GM12878 (cell line): ENCODE measurements at regions not wholly inside any gene's neighbourhood (a gene's known extent, or its start where the extent isn't known, plus 50 kb on each side); places are given as distances from the start of the nearest gene placed in this dataset.

Source experiments
- ATAC-seq: fragments of 200-7000 bp; cut with Tn5 transposase; 3 replicates; pipeline ENCODE4 v1.9.1; 2020; ENCODE audit warnings: mild to moderate bottlenecking, moderate library complexity
- BruUV-seq: library from RNA; stranded (reverse); fragments of 400-500 nt; replicated peaks from 2 replicates; lab custom pipeline; 2021; lab: Mats Ljungman, UMichigan
- CTCF ChIA-PET: fragments of 300-600 bp; sonication (Branson Sonifier 250); formaldehyde crosslinking; extraction: SDS; loops from one replicate; lab custom pipeline; 2021; ENCODE audit warnings: inconsistent platforms; lab: Yijun Ruan, JAX
- POLR2A ChIA-PET: fragments of 350-600 bp; formaldehyde crosslinking; extraction: SDS; loops from one replicate; lab custom pipeline; 2021; ENCODE audit warnings: inconsistent platforms; lab: Charles Lee
- RAD21 ChIA-PET: fragments of 300-600 bp; sonication (Branson Sonifier 250); formaldehyde crosslinking; loops from one replicate; lab custom pipeline; 2023; ENCODE audit warnings: antibody characterized with exemption; ENCODE audit not compliant: unreplicated experiment; lab: Charles Lee
- SMC1A ChIA-PET: fragments of 300-600 bp; sonication (Branson Sonifier 250); formaldehyde crosslinking; loops from one replicate; lab custom pipeline; 2023; ENCODE audit not compliant: unreplicated experiment, uncharacterized antibody; lab: Charles Lee
- DNase-seq: peaks from one replicate; pipeline ENCODE4 v3.0.0-alpha.2; 2011; ENCODE audit warnings: low read depth, low spot score
- FAIRE-seq: peaks from 3 replicates; lab custom pipeline; 2011; peaks lifted over from hg19 to GRCh38; lab: Jason Lieb, UNC
- H2AFZ ChIP-seq: 2 replicates; pipeline ENCODE4 v1.6.0; 2011; ENCODE audit warnings: low read depth, low read length, control low read depth; ENCODE audit not compliant: control insufficient read depth
- H3K27ac ChIP-seq: 2 replicates; pipeline ENCODE4 v1.5.1; 2011; ENCODE audit warnings: control low read depth; ENCODE audit not compliant: control insufficient read depth, insufficient read depth
- H3K27me3 ChIP-seq, 2 experiments: replicated peaks in 1 of 2; 2 replicates each; pipeline versions ENCODE4 v1.6.0 to v1.6.1; 2011; ENCODE audit warnings: low read length in 1 of 2; ENCODE audit not compliant: control insufficient read depth in 2 of 2, insufficient read depth in 2 of 2
- H3K36me3 ChIP-seq, 2 experiments: 2 replicates each; pipeline ENCODE4 v1.5.1; 2011; ENCODE audit warnings: low read length in 1 of 2; ENCODE audit not compliant: control insufficient read depth in 2 of 2, insufficient read depth in 2 of 2
- H3K4me1 ChIP-seq: 2 replicates; pipeline ENCODE4 v1.6.1; 2011; ENCODE audit warnings: mild to moderate bottlenecking, low read length, moderate library complexity, mixed read lengths; ENCODE audit not compliant: control insufficient read depth, insufficient read depth
- H3K4me2 ChIP-seq: 2 replicates; pipeline ENCODE4 v1.6.0; 2011; ENCODE audit warnings: control low read depth; ENCODE audit not compliant: control insufficient read depth, insufficient read depth
- H3K4me3 ChIP-seq: fragments of 200-600 bp; sonication (generic); 2 replicates; pipeline ENCODE4 v1.5.1; 2016
- H3K79me2 ChIP-seq: 2 replicates; pipeline ENCODE4 v1.6.0; 2011; ENCODE audit warnings: low read length; ENCODE audit not compliant: control insufficient read depth, insufficient read depth
- H3K9ac ChIP-seq: 2 replicates; pipeline ENCODE4 v1.8.0; 2011; ENCODE audit warnings: low read length, control low read depth, mixed read lengths; ENCODE audit not compliant: control insufficient read depth, insufficient read depth
- H3K9me3 ChIP-seq: replicated peaks from 3 replicates; pipeline ENCODE4 v1.5.1; 2011; ENCODE audit warnings: mild to moderate bottlenecking, low read length; ENCODE audit not compliant: control insufficient read depth, insufficient read depth
- H4K20me1 ChIP-seq: 2 replicates; pipeline ENCODE4 v1.6.0; 2011; ENCODE audit not compliant: control insufficient read depth, insufficient read depth
- FOXK2 ChIP-seq: fragments of 450-650 bp; IDR thresholded peaks from 2 replicates; pipeline ENCODE4 v1.6.1; 2017; ENCODE audit warnings: mild to moderate bottlenecking, moderate library complexity
- KAT2A ChIP-seq: conservative IDR thresholded peaks from 2 replicates; pipeline ENCODE4 v1.6.1; 2011; ENCODE audit warnings: low read depth, low read length; ENCODE audit not compliant: control insufficient read depth
- WGBS: methylation state at CpG from one replicate; pipeline ENCODE4 v1.1.6; 2016; ENCODE audit warnings: low lambda C conversion rate; ENCODE audit not compliant: insufficient replicate concordance, insufficient coverage; ENCODE audit errors: missing lambda C conversion rate; 5-methylcytosine and 5-hydroxymethylcytosine counted together
- in situ Hi-C: fragments of 300-500 bp; cut with MboI; formaldehyde crosslinking; loops from 9 replicates; pipeline ENCODE4 v1.14.3; 2018; ENCODE audit warnings: mixed read lengths
- intact Hi-C: fragments of 100-400 bp; cut with micrococcal nuclease; formaldehyde crosslinking; loops from one replicate; pipeline ENCODE4 v1.14.2; 2022; ENCODE audit not compliant: unreplicated experiment
- TF ChIP-seq, protein P1 (sequence below): fragments of 450-650 bp; IDR thresholded peaks from 2 replicates; pipeline ENCODE4 v1.6.1; 2017; ENCODE audit warnings: mild to moderate bottlenecking, moderate library complexity

DNA sequence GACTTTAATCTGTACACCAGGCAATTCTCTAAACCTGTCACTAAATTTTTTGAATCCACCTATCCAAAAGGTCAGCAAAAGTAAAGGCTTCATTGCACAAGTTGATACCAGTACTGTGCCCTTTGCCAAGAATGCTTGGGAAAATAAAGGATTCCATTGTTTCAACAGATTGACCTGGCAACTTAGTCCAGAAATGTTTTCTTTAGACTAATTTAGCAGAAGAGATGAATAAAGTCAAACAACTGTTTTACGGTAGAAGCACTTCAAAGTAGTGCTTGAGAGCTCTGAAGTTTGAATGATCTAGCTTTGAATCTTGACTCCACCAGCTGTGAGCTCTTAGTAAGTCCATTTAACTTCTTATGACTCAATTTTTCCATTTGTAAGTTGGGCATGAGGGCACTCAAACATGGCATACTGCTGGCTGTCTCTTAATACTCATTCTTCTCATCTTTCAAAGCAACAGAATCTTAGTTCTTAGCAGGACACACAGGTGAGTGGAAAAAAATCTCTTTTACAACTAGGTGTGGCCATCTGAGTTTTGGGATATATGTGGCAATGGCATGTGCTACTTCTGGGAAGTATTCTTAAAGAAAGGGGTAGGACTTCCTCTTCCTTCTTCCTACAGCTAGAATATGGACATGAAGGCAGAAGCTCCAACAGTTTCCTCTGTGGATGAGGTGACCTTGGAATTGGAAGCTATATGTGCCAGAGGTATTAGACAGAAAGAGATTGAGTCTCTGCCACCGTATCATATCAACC is 55.9 kb upstream of the LOC128125822 start:
- ChIA-PET RAD21 (interaction anchor here (0.5 to 1.5 kb wide), 7 partner anchors 8 to 248 kb away, joined by 3 to 4 read pairs (median 3); no protein-coding TSS in a partner anchor), SMC1A (interaction anchor here (0.6 to 8.3 kb wide), 10 partner anchors 9 to 82 kb away, joined by 3 to 96 read pairs (median 4); no protein-coding TSS in a partner anchor), POLR2A (interaction anchor here (0.9 to 2.2 kb wide), 4 partner anchors 8 to 50 kb away, joined by 3 to 6 read pairs (median 3); no protein-coding TSS in a partner anchor), CTCF (interaction anchor here (0.5 to 2.6 kb wide), 6 partner anchors 9 to 164 kb away, joined by 3 to 17 read pairs (median 4); no protein-coding TSS in a partner anchor)
- Histone ChIP-seq H3K36me3 (no peaks in the 10 kb centered on the region), H3K4me3 (no peak overlapping the region), H2AFZ (no peak overlapping the region), H3K4me1 (peaks cover 18% of the 10 kb centered on the region), H3K27ac (no peak overlapping the region), H3K9me3 (no peaks in the 10 kb centered on the region), H3K4me2 (no peak overlapping the region), H3K79me2 (no peaks in the 10 kb centered on the region), H3K9ac (no peak overlapping the region), H4K20me1 (no peaks in the 10 kb centered on the region), H3K27me3 (no peaks in the 10 kb centered on the region)
- no TSS peak for BruUV-seq
- FAIRE-seq (peak; percentile 57), ATAC-seq (no peak), DNase-seq (no peak)
- WGBS, result 96% methylated on average over 2 of the region's 2 CpGs
- TF ChIP-seq KAT2A (no peak), FOXK2 (0 out of 2 replicates have a peak, but pooled peaks have one; percentile 24)
- TF ChIP-seq, protein P1, sequence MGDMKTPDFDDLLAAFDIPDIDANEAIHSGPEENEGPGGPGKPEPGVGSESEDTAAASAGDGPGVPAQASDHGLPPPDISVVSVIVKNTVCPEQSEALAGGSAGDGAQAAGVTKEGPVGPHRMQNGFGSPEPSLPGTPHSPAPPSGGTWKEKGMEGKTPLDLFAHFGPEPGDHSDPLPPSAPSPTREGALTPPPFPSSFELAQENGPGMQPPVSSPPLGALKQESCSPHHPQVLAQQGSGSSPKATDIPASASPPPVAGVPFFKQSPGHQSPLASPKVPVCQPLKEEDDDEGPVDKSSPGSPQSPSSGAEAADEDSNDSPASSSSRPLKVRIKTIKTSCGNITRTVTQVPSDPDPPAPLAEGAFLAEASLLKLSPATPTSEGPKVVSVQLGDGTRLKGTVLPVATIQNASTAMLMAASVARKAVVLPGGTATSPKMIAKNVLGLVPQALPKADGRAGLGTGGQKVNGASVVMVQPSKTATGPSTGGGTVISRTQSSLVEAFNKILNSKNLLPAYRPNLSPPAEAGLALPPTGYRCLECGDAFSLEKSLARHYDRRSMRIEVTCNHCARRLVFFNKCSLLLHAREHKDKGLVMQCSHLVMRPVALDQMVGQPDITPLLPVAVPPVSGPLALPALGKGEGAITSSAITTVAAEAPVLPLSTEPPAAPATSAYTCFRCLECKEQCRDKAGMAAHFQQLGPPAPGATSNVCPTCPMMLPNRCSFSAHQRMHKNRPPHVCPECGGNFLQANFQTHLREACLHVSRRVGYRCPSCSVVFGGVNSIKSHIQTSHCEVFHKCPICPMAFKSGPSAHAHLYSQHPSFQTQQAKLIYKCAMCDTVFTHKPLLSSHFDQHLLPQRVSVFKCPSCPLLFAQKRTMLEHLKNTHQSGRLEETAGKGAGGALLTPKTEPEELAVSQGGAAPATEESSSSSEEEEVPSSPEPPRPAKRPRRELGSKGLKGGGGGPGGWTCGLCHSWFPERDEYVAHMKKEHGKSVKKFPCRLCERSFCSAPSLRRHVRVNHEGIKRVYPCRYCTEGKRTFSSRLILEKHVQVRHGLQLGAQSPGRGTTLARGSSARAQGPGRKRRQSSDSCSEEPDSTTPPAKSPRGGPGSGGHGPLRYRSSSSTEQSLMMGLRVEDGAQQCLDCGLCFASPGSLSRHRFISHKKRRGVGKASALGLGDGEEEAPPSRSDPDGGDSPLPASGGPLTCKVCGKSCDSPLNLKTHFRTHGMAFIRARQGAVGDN, result no peak
- in situ Hi-C loops (no loop called here), intact Hi-C loops (loop anchor here (10.0 kb wide), 1 partner anchor 542 kb away; no protein-coding TSS in a partner anchor)
